PC-9 (cell line): ENCODE measurements at regions not wholly inside any gene's neighbourhood (a gene's known extent, or its start where the extent isn't known, plus 50 kb on each side); places are given as distances from the start of the nearest gene placed in this dataset.

Experiments used
- BruUV-seq: library from RNA; stranded (reverse); fragments of 400-500 nt; replicated peaks from 2 replicates; lab custom pipeline; 2021; lab: Mats Ljungman, UMichigan
- CTCF ChIA-PET: fragments of 300-600 bp; sonication (Branson Sonifier 250); formaldehyde crosslinking; loops from one replicate; lab custom pipeline; 2022; ENCODE audit warnings: antibody characterized with exemption; lab: Charles Lee
- POLR2A ChIA-PET: fragments of 300-600 bp; sonication (Branson Sonifier 250); formaldehyde crosslinking; loops from one replicate; lab custom pipeline; 2022; ENCODE audit warnings: antibody characterized with exemption; ENCODE audit not compliant: unreplicated experiment; lab: Charles Lee
- DNase-seq, 2 experiments: peaks; one replicate each; pipeline versions ENCODE4 v3.0.0 to v3.0.0-alpha.2; 2015 to 2022; ENCODE audit warnings: mixed read lengths in 1 of 2
- H2AFZ ChIP-seq: fragments of 200-600 bp; sonication (generic); 2 replicates; pipeline ENCODE4 v1.8.1; 2017; ENCODE audit warnings: antibody characterized with exemption
- H3F3A ChIP-seq: fragments of 200-600 bp; sonication (generic); 2 replicates; pipeline ENCODE4 v1.8.1; 2017; ENCODE audit warnings: antibody characterized with exemption, mild to moderate bottlenecking, low read depth; ENCODE audit not compliant: insufficient read depth
- H3K27ac ChIP-seq: fragments of 200-600 bp; sonication (generic); 2 replicates; pipeline ENCODE4 v1.6.1; 2016; ENCODE audit warnings: mixed run types
- H3K27me3 ChIP-seq: fragments of 200-600 bp; sonication (generic); 2 replicates; pipeline ENCODE4 v1.6.1; 2016; ENCODE audit warnings: low read depth, mixed run types; ENCODE audit not compliant: insufficient read depth
- H3K36me3 ChIP-seq: fragments of 200-600 bp; sonication (generic); 2 replicates; pipeline ENCODE4 v1.6.1; 2016; ENCODE audit warnings: low read depth, mixed run types
- H3K4me1 ChIP-seq: fragments of 200-600 bp; sonication (generic); replicated peaks from 2 replicates; pipeline ENCODE4 v1.6.1; 2016; ENCODE audit warnings: mixed run types; ENCODE audit not compliant: insufficient read depth
- H3K4me2 ChIP-seq: fragments of 200-600 bp; sonication (generic); 2 replicates; pipeline ENCODE4 v1.6.1; 2017; ENCODE audit warnings: mixed run types
- H3K4me3 ChIP-seq: fragments of 200-600 bp; sonication (generic); 2 replicates; pipeline ENCODE4 v1.6.1; 2016; ENCODE audit warnings: mixed run types
- H3K79me2 ChIP-seq: fragments of 200-600 bp; sonication (generic); 2 replicates; pipeline ENCODE4 v1.6.1; 2017; ENCODE audit warnings: low read depth, mixed run types
- H3K9me2 ChIP-seq: fragments of 200-600 bp; sonication (generic); 2 replicates; pipeline ENCODE4 v1.8.1; 2017; ENCODE audit warnings: mild to moderate bottlenecking; ENCODE audit not compliant: insufficient read depth
- H3K9me3 ChIP-seq: fragments of 200-600 bp; sonication (generic); 2 replicates; pipeline ENCODE4 v1.8.1; 2016; ENCODE audit warnings: low read depth; ENCODE audit not compliant: insufficient read depth
- H4K20me1 ChIP-seq: fragments of 200-600 bp; sonication (generic); 2 replicates; pipeline ENCODE4 v1.8.1; 2017; ENCODE audit not compliant: insufficient read depth
- CTCF ChIP-seq: fragments of 200-600 bp; sonication (generic); conservative IDR thresholded peaks from 2 replicates; pipeline ENCODE4 v1.6.1; 2017; ENCODE audit warnings: mixed run types, antibody characterized with exemption, mild to moderate bottlenecking, moderate library complexity
- EZH2 ChIP-seq: fragments of 200-600 bp; sonication (generic); IDR thresholded peaks from 2 replicates; pipeline ENCODE4 v1.8.0; 2017; ENCODE audit warnings: antibody characterized with exemption, low read depth
- intact Hi-C: fragments of 100-400 bp; cut with micrococcal nuclease; formaldehyde crosslinking; loops from one replicate; pipeline ENCODE4 v1.10.0; 2022; ENCODE audit not compliant: unreplicated experiment

GRCh38 chr1:232204269-232204668 is 425.7 kb downstream of the SIPA1L2 start:
- Histone ChIP-seq H3K9me3 (peaks cover 6% of the 10 kb centered on the region; the same call in 1 of the 2 replicates), H3F3A (no peaks in the 10 kb centered on the region), H3K9me2 (no peaks in the 10 kb centered on the region), H4K20me1 (no peaks in the 10 kb centered on the region), H3K27me3 (no peaks in the 10 kb centered on the region), H3K4me3 (no peak overlapping the region), H3K4me2 (no peak overlapping the region), H3K36me3 (no peaks in the 10 kb centered on the region), H2AFZ (no peak overlapping the region), H3K79me2 (no peaks in the 10 kb centered on the region), H3K4me1 (no peaks in the 10 kb centered on the region), H3K27ac (no peak overlapping the region)
- intact Hi-C loops: no loop called here
- ChIA-PET POLR2A (no interaction called here), CTCF (no interaction called here)
- TF ChIP-seq CTCF (no peak), EZH2 (no peak)
- no TSS peak for BruUV-seq
- no peak for DNase-seq

- H3K4me2 ChIP-seq: no peak overlapping the region
- H3K79me2 ChIP-seq: no peaks in the 10 kb centered on the region
- H3K4me3 ChIP-seq: no peak overlapping the region
- peaks cover 6% of the 10 kb centered on the region; the same call in 1 of the 2 replicates for H3K9me3 ChIP-seq
- H3K27ac ChIP-seq: no peak overlapping the region
- no peak for DNase-seq
- POLR2A ChIA-PET: no interaction called here
- H3K4me1 ChIP-seq: no peaks in the 10 kb centered on the region
- no peaks in the 10 kb centered on the region for H4K20me1 ChIP-seq
- H2AFZ ChIP-seq: no peak overlapping the region
- no peaks in the 10 kb centered on the region for H3F3A ChIP-seq
- no peaks in the 10 kb centered on the region for H3K27me3 ChIP-seq
- CTCF ChIA-PET: no interaction called here
- H3K36me3 ChIP-seq: no peaks in the 10 kb centered on the region
- H3K9me2 ChIP-seq: no peaks in the 10 kb centered on the region
- intact Hi-C loops: no loop called here
- TF ChIP-seq EZH2: no peak
- no peak for TF ChIP-seq CTCF
- no TSS peak for BruUV-seq
Observed at GRCh38 chr1:232201024-232201423, 428.9 kb downstream of the SIPA1L2 start.

- no TSS peak for BruUV-seq
- Histone ChIP-seq H3K9me3 (no peaks in the 10 kb centered on the region), H2AFZ (no peak overlapping the region), H3K27ac (no peak overlapping the region), H3K36me3 (no peaks in the 10 kb centered on the region), H3F3A (0 out of 2 replicates have a peak, but pooled peaks cover 6% of the 10 kb centered on the region), H3K79me2 (no peaks in the 10 kb centered on the region), H3K4me3 (no peak overlapping the region), H3K4me1 (no peaks in the 10 kb centered on the region), H3K27me3 (peaks cover 9% of the 10 kb centered on the region; the same call in 1 of the 2 replicates), H3K9me2 (no peaks in the 10 kb centered on the region), H4K20me1 (no peaks in the 10 kb centered on the region), H3K4me2 (no peak overlapping the region)
- intact Hi-C loops: no loop called here
- DNase-seq: no peak
- TF ChIP-seq CTCF (no peak), EZH2 (no peak)
- POLR2A ChIA-PET: no interaction called here
- CTCF ChIA-PET: no interaction called here
Observed at GRCh38 chr1:232196042-232196441, 433.9 kb downstream of the SIPA1L2 start.
